ENCODE measurements at regions not wholly inside any gene's neighbourhood (a gene's known extent, or its start where the extent isn't known, plus 50 kb on each side); places are given as distances from the start of the nearest gene placed in this dataset.

- Histone ChIP-seq H3K4me2 (ENCODE audit: low read depth, low read length) (no peak overlapping the region), H3K4me3 (replicated peaks in 1 of 3; ENCODE audit: insufficient read depth in 1 of 3, low read depth in 2 of 3, low read length in 3 of 3) (no peak overlapping the region), H3K27me3 (ENCODE audit: control insufficient read depth in 1 of 2, insufficient read depth in 2 of 2, low read length in 2 of 2) (no peaks in the 10 kb centered on the region), H4K20me1 (ENCODE audit: insufficient read depth, low read length) (no peaks in the 10 kb centered on the region), H3K27ac (ENCODE audit: extremely low read length, insufficient read depth, low read length) (no peak overlapping the region), H2AFZ (ENCODE audit: low read length) (no peak overlapping the region), H3K36me3 (replicated peaks in 1 of 2; ENCODE audit: control insufficient read depth in 1 of 2, insufficient read depth in 2 of 2, low read length in 2 of 2) (no peaks in the 10 kb centered on the region), H3K4me1 (ENCODE audit: insufficient read depth, low read length) (no peaks in the 10 kb centered on the region), H3K79me2 (ENCODE audit: insufficient read depth, low read length) (no peaks in the 10 kb centered on the region), H3K9ac (ENCODE audit: insufficient read depth, low read depth, low read length) (no peak overlapping the region), H3K9me3 (ENCODE audit: low read length) (no peaks in the 10 kb centered on the region)
- no TSS peak for BruUV-seq (replicated peaks)
- WGBS (ENCODE audit: low lambda C conversion rate): 0% methylated on average over 2 of the region's 2 CpGs
- no peak for FAIRE-seq
- CTCF ChIA-PET (ENCODE audit: low intra/inter-chr PET ratio, low total read pairs): no interaction called here
- TF ChIP-seq FOXA1 (IDR thresholded peaks at IDR 0.05): no peak
- TF ChIP-seq FOXA1 (CRISPR knock-in tag; IDR thresholded peaks at IDR 0.05): no peak
- TF ChIP-seq GABPB1 (CRISPR knock-in tag; IDR thresholded peaks at IDR 0.05): no peak
- no peak for TF ChIP-seq MAX (IDR thresholded peaks at IDR 0.05)
- TF ChIP-seq ZBTB40 (IDR thresholded peaks at IDR 0.05): no peak
- no peak for TF ChIP-seq ZBTB40 (CRISPR knock-in tag; IDR thresholded peaks at IDR 0.05)
- TF ChIP-seq RXRB (CRISPR knock-in tag; IDR thresholded peaks at IDR 0.05; ENCODE audit: borderline replicate concordance): no peak
- TF ChIP-seq ARHGAP35 (CRISPR knock-in tag; IDR thresholded peaks at IDR 0.05; ENCODE audit: borderline replicate concordance): no peak
- no peak for ATAC-seq
- DNase-seq (ENCODE audit: low spot score): no peak
- POLR2A ChIA-PET: no interaction called here
- in situ Hi-C loops (cut with HindIII; ENCODE audit: extremely low pct_ligation_motif_present, low pct_unique_long_range_greater_than_20kb): no loop called here
- intact Hi-C loops (cut with micrococcal nuclease; ENCODE audit: unreplicated experiment): no loop called here
These were observed 803.8 kb upstream of the ZNF608 start for GRCh38 chr5:125550274-125550673.

All from HepG2 (cell line).